IMR-90 (cell line): ENCODE measurements at regions not wholly inside any gene's neighbourhood (a gene's known extent, or its start where the extent isn't known, plus 50 kb on each side); places are given as distances from the start of the nearest gene placed in this dataset.

Source experiments
- BHLHE40 ChIP-seq: fragments of 150-350 bp; IDR thresholded peaks from 2 replicates; pipeline ENCODE4 v1.6.1; 2016; ENCODE audit warnings: mild to moderate bottlenecking, low read depth, low read length
- CEBPB ChIP-seq: IDR thresholded peaks from 2 replicates; pipeline ENCODE4 v1.6.1; 2012; ENCODE audit warnings: low read depth, low read length, improper control_type of control experiment
- CHD1 ChIP-seq: IDR thresholded peaks from 2 replicates; pipeline ENCODE4 v1.6.1; 2012; ENCODE audit warnings: low read depth, low read length, improper control_type of control experiment
- ELK1 ChIP-seq: fragments of 150-350 bp; IDR thresholded peaks from 2 replicates; pipeline ENCODE4 v1.6.1; 2016; ENCODE audit warnings: low read depth, mild to moderate bottlenecking, low read length, moderate library complexity, borderline replicate concordance
- FOS ChIP-seq: fragments of 150-350 bp; IDR thresholded peaks from 2 replicates; pipeline ENCODE4 v1.6.1; 2016; ENCODE audit warnings: low read depth, low read length
- MAFK ChIP-seq: IDR thresholded peaks from 2 replicates; pipeline ENCODE4 v1.6.1; 2012; ENCODE audit warnings: low read depth, low read length, improper control_type of control experiment
- MAZ ChIP-seq: IDR thresholded peaks from 2 replicates; pipeline ENCODE4 v1.6.1; 2012; ENCODE audit warnings: low read depth, mild to moderate bottlenecking, low read length, improper control_type of control experiment, moderate library complexity, borderline replicate concordance
- MXI1 ChIP-seq: IDR thresholded peaks from 2 replicates; pipeline ENCODE4 v1.6.1; 2012; ENCODE audit warnings: low read depth, mild to moderate bottlenecking, low read length, moderate library complexity, borderline replicate concordance
- POLR2A ChIP-seq: IDR thresholded peaks from 2 replicates; pipeline ENCODE4 v1.6.1; 2012; ENCODE audit warnings: mild to moderate bottlenecking, low read depth, low read length
- RFX5 ChIP-seq: IDR thresholded peaks from 2 replicates; pipeline ENCODE4 v1.8.0; 2012; ENCODE audit warnings: low read depth, mild to moderate bottlenecking, low read length, moderate library complexity
- SMC3 ChIP-seq: fragments of 150-350 bp; IDR thresholded peaks from 2 replicates; pipeline ENCODE4 v1.6.1; 2016; ENCODE audit warnings: low read depth, mild to moderate bottlenecking, antibody characterized with exemption, low read length, moderate library complexity
- USF2 ChIP-seq: fragments of 150-350 bp; IDR thresholded peaks from 2 replicates; pipeline ENCODE4 v1.6.1; 2017; ENCODE audit warnings: mild to moderate bottlenecking, antibody characterized with exemption, low read length, low read depth
- TF ChIP-seq, protein P1 (sequence below): conservative IDR thresholded peaks from 2 replicates; pipeline ENCODE4 v1.5.1; 2012; ENCODE audit warnings: mild to moderate bottlenecking, low read depth, low read length, improper control_type of control experiment

- TF ChIP-seq, protein P1, sequence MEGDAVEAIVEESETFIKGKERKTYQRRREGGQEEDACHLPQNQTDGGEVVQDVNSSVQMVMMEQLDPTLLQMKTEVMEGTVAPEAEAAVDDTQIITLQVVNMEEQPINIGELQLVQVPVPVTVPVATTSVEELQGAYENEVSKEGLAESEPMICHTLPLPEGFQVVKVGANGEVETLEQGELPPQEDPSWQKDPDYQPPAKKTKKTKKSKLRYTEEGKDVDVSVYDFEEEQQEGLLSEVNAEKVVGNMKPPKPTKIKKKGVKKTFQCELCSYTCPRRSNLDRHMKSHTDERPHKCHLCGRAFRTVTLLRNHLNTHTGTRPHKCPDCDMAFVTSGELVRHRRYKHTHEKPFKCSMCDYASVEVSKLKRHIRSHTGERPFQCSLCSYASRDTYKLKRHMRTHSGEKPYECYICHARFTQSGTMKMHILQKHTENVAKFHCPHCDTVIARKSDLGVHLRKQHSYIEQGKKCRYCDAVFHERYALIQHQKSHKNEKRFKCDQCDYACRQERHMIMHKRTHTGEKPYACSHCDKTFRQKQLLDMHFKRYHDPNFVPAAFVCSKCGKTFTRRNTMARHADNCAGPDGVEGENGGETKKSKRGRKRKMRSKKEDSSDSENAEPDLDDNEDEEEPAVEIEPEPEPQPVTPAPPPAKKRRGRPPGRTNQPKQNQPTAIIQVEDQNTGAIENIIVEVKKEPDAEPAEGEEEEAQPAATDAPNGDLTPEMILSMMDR = no peak
- no peak for TF ChIP-seq ELK1
- TF ChIP-seq CHD1 = no peak
- TF ChIP-seq BHLHE40 = no peak
- no peak for TF ChIP-seq USF2
- no peak for TF ChIP-seq MXI1
- TF ChIP-seq CEBPB = no peak
- no peak for TF ChIP-seq RFX5
- TF ChIP-seq MAFK = peak; percentile 84
- no peak for TF ChIP-seq POLR2A
- TF ChIP-seq FOS = no peak
- no peak for TF ChIP-seq MAZ
- no peak for TF ChIP-seq SMC3
Observed at GRCh38 chr1:198408716-198409115, 131.8 kb downstream of the ATP6V1G3 start.
